K562 (cell line): ENCODE measurements at regions not wholly inside any gene's neighbourhood (a gene's known extent, or its start where the extent isn't known, plus 50 kb on each side); places are given as distances from the start of the nearest gene placed in this dataset.

Source experiments
- BRF1 ChIP-seq: IDR thresholded peaks from 3 replicates; pipeline ENCODE4 v1.6.1; 2011; ENCODE audit warnings: borderline replicate concordance, mild to moderate bottlenecking; ENCODE audit not compliant: insufficient read length; ENCODE audit errors: extremely low read depth
- COPS2 ChIP-seq: fragments of 450-650 bp; conservative IDR thresholded peaks from 2 replicates; pipeline ENCODE4 v1.6.1; 2016; ENCODE audit warnings: mild to moderate bottlenecking, moderate library complexity
- CREB3L1 ChIP-seq: fragments of 450-650 bp; IDR thresholded peaks from 2 replicates; pipeline ENCODE4 v1.6.1; 2014; ENCODE audit warnings: low read depth, mild to moderate bottlenecking, moderate library complexity, borderline replicate concordance
- DNMT1 ChIP-seq: fragments of 450-650 bp; IDR thresholded peaks from 2 replicates; pipeline ENCODE4 v1.6.1; 2016; ENCODE audit warnings: antibody characterized with exemption, mild to moderate bottlenecking
- ELK3 ChIP-seq: fragments of 450-650 bp; formaldehyde crosslinking; IDR thresholded peaks from 2 replicates; pipeline ENCODE4 v1.4.0; 2020; ENCODE audit warnings: mild to moderate bottlenecking
- GATAD2B ChIP-seq: fragments of 450-650 bp; IDR thresholded peaks from 2 replicates; pipeline ENCODE4 v1.6.1; 2017; ENCODE audit warnings: mild to moderate bottlenecking, borderline replicate concordance
- HOMEZ ChIP-seq: fragments of 250-450 bp; sonication (Bioruptor Pico); IDR thresholded peaks from 2 replicates; pipeline ENCODE4 v1.4.0; 2020; ENCODE audit warnings: mild to moderate bottlenecking, moderate library complexity
- ID3 ChIP-seq, 2 experiments: fragments of 250-450 bp in 1 of 2; fragments of 450-650 bp in 1 of 2; sonication (Bioruptor Pico) in 1 of 2; IDR thresholded peaks; 2 replicates each; pipeline versions ENCODE4 v1.6.1 to v1.8.0; 2016 to 2021; ENCODE audit warnings: mild to moderate bottlenecking in 2 of 2, moderate library complexity in 2 of 2, missing compliant biosample characterization in 1 of 2, missing genetic modification characterization in 1 of 2
- JUN ChIP-seq, 2 experiments: sonication (generic) in 1 of 2; formaldehyde crosslinking in 1 of 2; IDR thresholded peaks; 2 replicates each; pipeline versions ENCODE4 v1.6.1 to v1.8.0; 2012 to 2022; ENCODE audit warnings: borderline replicate concordance in 2 of 2, mild to moderate bottlenecking in 2 of 2, improper control_type of control experiment in 1 of 2, low read depth in 1 of 2, low read length in 1 of 2, missing genetic modification reagents in 1 of 2
- MAFG ChIP-seq: fragments of 450-650 bp; conservative IDR thresholded peaks from 2 replicates; pipeline ENCODE4 v1.6.1; 2016; ENCODE audit warnings: missing genetic modification characterization, missing compliant biosample characterization
- MLLT1 ChIP-seq, 2 experiments: fragments of 450-650 bp; IDR thresholded peaks; 2 replicates each; pipeline ENCODE4 v1.6.1; 2016
- OTX1 ChIP-seq: fragments of 450-650 bp; formaldehyde crosslinking; IDR thresholded peaks from 2 replicates; pipeline ENCODE4 v1.4.0; 2022; ENCODE audit warnings: mild to moderate bottlenecking
- SIN3B ChIP-seq: fragments of 450-650 bp; IDR thresholded peaks from 2 replicates; pipeline ENCODE4 v1.6.1; 2017; ENCODE audit warnings: low read depth, mild to moderate bottlenecking, moderate library complexity
- SMARCE1 ChIP-seq: fragments of 450-650 bp; IDR thresholded peaks from 2 replicates; pipeline ENCODE4 v1.7.1; 2016; ENCODE audit warnings: mild to moderate bottlenecking
- SMC3 ChIP-seq: conservative IDR thresholded peaks from 2 replicates; pipeline ENCODE4 v1.6.1; 2011; ENCODE audit warnings: low read depth, low read length, improper control_type of control experiment; ENCODE audit not compliant: insufficient read depth
- ZKSCAN1 ChIP-seq: fragments of 150-350 bp; IDR thresholded peaks from 2 replicates; pipeline ENCODE4 v1.6.1; 2016; ENCODE audit warnings: low read depth, low read length
- ZNF184 ChIP-seq: sonication (generic); formaldehyde crosslinking; IDR thresholded peaks from 2 replicates; pipeline ENCODE4 v1.5.0; 2020; ENCODE audit warnings: missing genetic modification reagents
- ZNF224 ChIP-seq: sonication (generic); formaldehyde crosslinking; IDR thresholded peaks from 2 replicates; pipeline ENCODE4 v1.8.0; 2022; ENCODE audit warnings: mild to moderate bottlenecking, missing genetic modification reagents
- ZNF263 ChIP-seq: sonication (generic); formaldehyde crosslinking; IDR thresholded peaks from 2 replicates; pipeline ENCODE4 v1.8.0; 2022; ENCODE audit warnings: mild to moderate bottlenecking, missing genetic modification reagents, borderline replicate concordance
- ZNF449 ChIP-seq: fragments of 250-450 bp; sonication (Bioruptor Pico); IDR thresholded peaks from 2 replicates; pipeline ENCODE4 v1.8.0; 2022; ENCODE audit warnings: moderate library complexity, mild to moderate bottlenecking, inconsistent platforms
- ZNF644 ChIP-seq: fragments of 200-800 bp; sonication (Bioruptor generic); IDR thresholded peaks from 2 replicates; pipeline ENCODE4 v1.6.1; 2016; ENCODE audit warnings: low read depth, missing genetic modification characterization, missing compliant biosample characterization

GRCh38 chr7:131040467-131040932 lies 287.2 kb upstream of the MKLN1 start (continued):
- TF ChIP-seq ZNF263 (CRISPR knock-in tag): no peak
- no peak for TF ChIP-seq OTX1 (CRISPR knock-in tag)
- TF ChIP-seq SMC3: peak; percentile 95
- TF ChIP-seq CREB3L1: no peak
- no peak for TF ChIP-seq ZKSCAN1
- no peak for TF ChIP-seq SMARCE1
- TF ChIP-seq ZNF224: no peak
- no peak for TF ChIP-seq MAFG (tag)
- TF ChIP-seq COPS2: no peak
- TF ChIP-seq MLLT1 (IDR thresholded peaks at IDR 0.05): no peak
- no peak for TF ChIP-seq GATAD2B
- no peak for TF ChIP-seq ZNF184 (CRISPR knock-in tag)
- TF ChIP-seq SIN3B: no peak
- TF ChIP-seq HOMEZ (CRISPR knock-in tag): no peak
- no peak for TF ChIP-seq ZNF449
- TF ChIP-seq ID3 (CRISPR knock-in tag; IDR thresholded peaks at IDR 0.05): no peak
- TF ChIP-seq ID3 (tag; IDR thresholded peaks at IDR 0.05): no peak
- no peak for TF ChIP-seq ELK3 (CRISPR knock-in tag)
- TF ChIP-seq ZNF644: no peak
- TF ChIP-seq BRF1: no peak
- no peak for TF ChIP-seq JUN (IDR thresholded peaks at IDR 0.05; ENCODE audit: borderline replicate concordance, low read depth, low read length)
- no peak for TF ChIP-seq JUN (CRISPR knock-in tag; IDR thresholded peaks at IDR 0.05; ENCODE audit: borderline replicate concordance)
- TF ChIP-seq DNMT1: no peak
